Activated B cell treated with CpG ODN at 0.5 μM for 24 hours (primary cell): ENCODE measurements at regions not wholly inside any gene's neighbourhood (a gene's known extent, or its start where the extent isn't known, plus 50 kb on each side); places are given as distances from the start of the nearest gene placed in this dataset.

Experiments used
- ATAC-seq: fragments of 200-7000 bp; cut with Tn5 transposase; one replicate; pipeline ENCODE4 v1.10.0; 2021; ENCODE audit warnings: low read depth, mild to moderate bottlenecking, moderate library complexity
- CTCF ChIA-PET: fragments of 350-600 bp; sonication (Branson Sonifier 250); formaldehyde crosslinking; loops from one replicate; lab custom pipeline; 2021; ENCODE audit warnings: antibody characterized with exemption; lab: Charles Lee
- POLR2A ChIA-PET: fragments of 350-600 bp; sonication (Branson Sonifier 250); formaldehyde crosslinking; loops from one replicate; lab custom pipeline; 2021; ENCODE audit warnings: antibody characterized with exemption; lab: Charles Lee
- DNase-seq: peaks from one replicate; pipeline ENCODE4 v3.0.0; 2022
- H3K27ac Mint-ChIP-seq: one replicate; pipeline ENCODE4 v1.8.0; 2020; ENCODE audit warnings: mixed read lengths
- H3K27me3 Mint-ChIP-seq: one replicate; pipeline ENCODE4 v1.8.0; 2021; ENCODE audit warnings: mixed read lengths
- H3K36me3 Mint-ChIP-seq: one replicate; pipeline ENCODE4 v1.8.0; 2021; ENCODE audit warnings: low read depth, mixed read lengths
- H3K4me1 Mint-ChIP-seq: one replicate; pipeline ENCODE4 v1.8.0; 2021; ENCODE audit warnings: mixed read lengths
- H3K4me3 Mint-ChIP-seq: one replicate; pipeline ENCODE4 v1.8.0; 2020; ENCODE audit warnings: mild to moderate bottlenecking, mixed read lengths
- H3K9me3 Mint-ChIP-seq: one replicate; pipeline ENCODE4 v1.8.0; 2020; ENCODE audit warnings: mixed read lengths
- intact Hi-C: fragments of 100-400 bp; cut with micrococcal nuclease; formaldehyde crosslinking; loops from one replicate; pipeline ENCODE4 v1.15.1; 2024
- TF ChIP-seq, protein P1 (sequence below): fragments of 200-600 bp; IDR thresholded peaks from one replicate; pipeline ENCODE4 v1.8.0; 2022; ENCODE audit warnings: antibody characterized with exemption, mild to moderate bottlenecking

GRCh38 chr7:46714904-46715303, 793.8 kb upstream of the IGFBP3 start:
- no peak overlapping the region for H3K4me3 Mint-ChIP-seq
- no peak overlapping the region for H3K27ac Mint-ChIP-seq
- TF ChIP-seq, protein P1, sequence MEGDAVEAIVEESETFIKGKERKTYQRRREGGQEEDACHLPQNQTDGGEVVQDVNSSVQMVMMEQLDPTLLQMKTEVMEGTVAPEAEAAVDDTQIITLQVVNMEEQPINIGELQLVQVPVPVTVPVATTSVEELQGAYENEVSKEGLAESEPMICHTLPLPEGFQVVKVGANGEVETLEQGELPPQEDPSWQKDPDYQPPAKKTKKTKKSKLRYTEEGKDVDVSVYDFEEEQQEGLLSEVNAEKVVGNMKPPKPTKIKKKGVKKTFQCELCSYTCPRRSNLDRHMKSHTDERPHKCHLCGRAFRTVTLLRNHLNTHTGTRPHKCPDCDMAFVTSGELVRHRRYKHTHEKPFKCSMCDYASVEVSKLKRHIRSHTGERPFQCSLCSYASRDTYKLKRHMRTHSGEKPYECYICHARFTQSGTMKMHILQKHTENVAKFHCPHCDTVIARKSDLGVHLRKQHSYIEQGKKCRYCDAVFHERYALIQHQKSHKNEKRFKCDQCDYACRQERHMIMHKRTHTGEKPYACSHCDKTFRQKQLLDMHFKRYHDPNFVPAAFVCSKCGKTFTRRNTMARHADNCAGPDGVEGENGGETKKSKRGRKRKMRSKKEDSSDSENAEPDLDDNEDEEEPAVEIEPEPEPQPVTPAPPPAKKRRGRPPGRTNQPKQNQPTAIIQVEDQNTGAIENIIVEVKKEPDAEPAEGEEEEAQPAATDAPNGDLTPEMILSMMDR, result no peak
- intact Hi-C loops, result no loop called here
- ChIA-PET POLR2A (no interaction called here), CTCF (no interaction called here)
- H3K36me3 Mint-ChIP-seq, result no peaks in the 10 kb centered on the region
- H3K27me3 Mint-ChIP-seq, result no peaks in the 10 kb centered on the region
- H3K9me3 Mint-ChIP-seq, result no peaks in the 10 kb centered on the region
- ATAC-seq, result no peak
- DNase-seq, result no peak
- no peaks in the 10 kb centered on the region for H3K4me1 Mint-ChIP-seq

DNA sequence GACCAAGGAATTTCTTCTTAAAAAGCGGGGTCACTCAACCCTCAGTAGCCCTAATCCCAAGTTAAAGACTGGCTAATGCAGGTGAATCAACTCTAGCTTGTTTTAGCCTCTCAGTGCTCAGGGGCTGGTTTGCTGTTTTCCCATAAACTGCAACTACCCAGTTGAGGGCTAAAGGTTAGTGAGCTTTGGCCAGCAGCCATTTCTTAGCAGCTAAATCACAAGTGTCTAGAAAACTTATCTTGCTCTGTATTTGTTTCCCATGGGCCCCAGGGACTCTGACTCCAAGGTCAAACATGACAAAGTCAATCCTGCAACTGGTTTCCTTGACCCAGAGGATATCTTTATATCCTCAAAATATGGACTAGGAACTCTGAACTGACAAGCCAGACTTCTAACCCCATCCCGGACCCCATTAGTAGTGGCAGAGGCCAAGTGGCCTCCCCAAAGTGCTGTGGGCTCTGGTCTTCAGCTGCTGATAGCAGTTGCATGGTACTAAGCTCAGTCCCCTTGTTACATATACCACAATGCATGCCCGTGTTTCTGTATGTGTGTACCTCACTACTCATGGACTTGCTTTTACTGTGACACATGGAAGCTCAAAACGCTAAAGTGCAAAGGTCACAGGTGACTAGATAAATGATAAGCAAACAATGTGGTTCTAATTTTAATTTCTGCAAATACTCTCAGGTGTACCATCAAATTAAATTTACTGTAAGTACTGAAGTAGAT, 793.0 kb upstream of the IGFBP3 start:
- DNase-seq (no peak), ATAC-seq (no peak)
- H3K4me1 Mint-ChIP-seq, result no peaks in the 10 kb centered on the region
- no peaks in the 10 kb centered on the region for H3K27me3 Mint-ChIP-seq
- no peaks in the 10 kb centered on the region for H3K9me3 Mint-ChIP-seq
- TF ChIP-seq, protein P1, result no peak
- no peaks in the 10 kb centered on the region for H3K36me3 Mint-ChIP-seq
- no peak overlapping the region for H3K27ac Mint-ChIP-seq
- CTCF ChIA-PET, result no interaction called here
- intact Hi-C loops, result no loop called here
- POLR2A ChIA-PET, result no interaction called here
- H3K4me3 Mint-ChIP-seq, result no peak overlapping the region

GRCh38 chr7:46710927-46711326, 789.9 kb upstream of the IGFBP3 start:
- Mint-ChIP-seq H3K4me3 (no peak overlapping the region), H3K9me3 (peaks cover 3% of the 10 kb centered on the region), H3K27me3 (no peaks in the 10 kb centered on the region), H3K4me1 (no peaks in the 10 kb centered on the region), H3K27ac (no peak overlapping the region), H3K36me3 (no peaks in the 10 kb centered on the region)
- TF ChIP-seq, protein P1, result no peak
- CTCF ChIA-PET, result no interaction called here
- ATAC-seq (no peak), DNase-seq (no peak)
- intact Hi-C loops, result no loop called here
- POLR2A ChIA-PET, result no interaction called here

DNA sequence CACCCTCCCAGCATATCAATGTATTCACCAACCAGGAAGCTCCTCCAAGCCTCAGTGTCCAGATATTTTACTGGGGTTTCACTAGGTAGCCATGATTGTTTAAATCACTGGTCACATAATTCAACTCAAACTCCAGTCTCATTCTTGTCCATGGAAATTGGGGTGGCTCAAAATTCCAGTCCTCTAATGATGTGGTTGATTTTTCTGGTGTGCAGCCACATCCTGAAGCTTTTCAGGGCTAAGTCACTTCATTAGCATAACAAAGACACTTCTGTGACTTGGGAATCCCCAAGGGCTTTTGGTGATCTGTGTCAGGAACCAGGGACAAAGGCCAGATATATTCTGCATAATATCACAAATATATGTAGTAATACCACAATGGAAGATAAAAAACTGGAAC, 786.9 kb upstream of the IGFBP3 start:
- no peak for ATAC-seq
- intact Hi-C loops, result no loop called here
- ChIA-PET POLR2A (no interaction called here), CTCF (no interaction called here)
- TF ChIP-seq, protein P1, result no peak
- Mint-ChIP-seq H3K4me3 (no peak overlapping the region), H3K27me3 (no peaks in the 10 kb centered on the region), H3K9me3 (peaks cover 3% of the 10 kb centered on the region), H3K36me3 (no peaks in the 10 kb centered on the region), H3K27ac (no peak overlapping the region), H3K4me1 (no peaks in the 10 kb centered on the region)
- no peak for DNase-seq

- POLR2A ChIA-PET, result no interaction called here
- H3K4me1 Mint-ChIP-seq, result no peaks in the 10 kb centered on the region
- no peak overlapping the region for H3K4me3 Mint-ChIP-seq
- DNase-seq (no peak), ATAC-seq (no peak)
- TF ChIP-seq, protein P1, result no peak
- CTCF ChIA-PET, result no interaction called here
- H3K9me3 Mint-ChIP-seq, result peaks cover 3% of the 10 kb centered on the region
- no peaks in the 10 kb centered on the region for H3K36me3 Mint-ChIP-seq
- no peaks in the 10 kb centered on the region for H3K27me3 Mint-ChIP-seq
- intact Hi-C loops, result no loop called here
- H3K27ac Mint-ChIP-seq, result no peak overlapping the region
Measured at GRCh38 chr7:46705386-46706255, 784.5 kb upstream of the IGFBP3 start.
